NB4 (cell line): ENCODE measurements at regions not wholly inside any gene's neighbourhood (a gene's known extent, or its start where the extent isn't known, plus 50 kb on each side); places are given as distances from the start of the nearest gene placed in this dataset.

ENCODE experiments used
- DNase-seq: peaks from one replicate; pipeline ENCODE4 v3.0.0; 2010; ENCODE audit warnings: low read depth
- H3K4me3 ChIP-seq: one replicate; pipeline ENCODE4 v1.5.1; 2011; ENCODE audit warnings: mild to moderate bottlenecking, low read depth, low read length, moderate library complexity
- MAX ChIP-seq: IDR thresholded peaks from 2 replicates; pipeline ENCODE4 v1.6.1; 2011; ENCODE audit warnings: low read depth, low read length
- MYC ChIP-seq: IDR thresholded peaks from 2 replicates; pipeline ENCODE4 v1.6.1; 2011; ENCODE audit warnings: low read depth, low read length
- POLR2A ChIP-seq: IDR thresholded peaks from 2 replicates; pipeline ENCODE4 v1.6.1; 2011; ENCODE audit warnings: mild to moderate bottlenecking; ENCODE audit not compliant: insufficient read length; ENCODE audit errors: extremely low read depth
- TF ChIP-seq, protein P1 (sequence below): IDR thresholded peaks from one replicate; pipeline ENCODE4 v1.5.1; 2012; ENCODE audit warnings: low read depth, low read length

DNA sequence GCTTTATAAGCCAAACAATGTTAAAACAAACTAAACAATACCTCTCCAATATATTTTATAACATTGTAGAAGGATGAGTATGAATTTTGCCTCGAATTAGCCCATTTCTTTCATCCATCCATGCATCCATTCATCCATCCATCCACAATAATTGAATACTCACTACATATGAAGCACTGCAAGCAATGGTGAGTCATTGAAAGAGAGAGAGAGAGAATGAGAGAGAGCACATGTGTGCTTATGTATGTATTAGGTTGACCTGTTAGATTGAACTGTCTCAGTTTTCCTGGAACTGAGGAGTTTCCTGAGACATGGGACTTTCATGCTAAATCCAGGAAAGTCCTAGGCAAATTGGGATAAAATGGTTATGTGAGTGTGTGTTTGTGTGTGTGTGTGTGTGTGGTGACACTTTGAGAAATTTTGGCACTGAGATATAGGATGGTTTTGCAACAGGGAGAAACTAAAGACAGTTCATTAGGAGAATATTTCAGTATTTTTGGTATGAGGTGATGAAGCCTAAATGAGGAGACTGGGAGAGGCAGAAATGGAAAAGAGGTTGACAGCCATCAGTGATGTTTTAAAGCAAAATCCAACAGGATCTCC lies 98.4 kb downstream of the C12orf75 start:
- no peak for DNase-seq
- H3K4me3 ChIP-seq = no peak overlapping the region
- TF ChIP-seq POLR2A (no peak), MYC (no peak), MAX (no peak)
- TF ChIP-seq, protein P1, sequence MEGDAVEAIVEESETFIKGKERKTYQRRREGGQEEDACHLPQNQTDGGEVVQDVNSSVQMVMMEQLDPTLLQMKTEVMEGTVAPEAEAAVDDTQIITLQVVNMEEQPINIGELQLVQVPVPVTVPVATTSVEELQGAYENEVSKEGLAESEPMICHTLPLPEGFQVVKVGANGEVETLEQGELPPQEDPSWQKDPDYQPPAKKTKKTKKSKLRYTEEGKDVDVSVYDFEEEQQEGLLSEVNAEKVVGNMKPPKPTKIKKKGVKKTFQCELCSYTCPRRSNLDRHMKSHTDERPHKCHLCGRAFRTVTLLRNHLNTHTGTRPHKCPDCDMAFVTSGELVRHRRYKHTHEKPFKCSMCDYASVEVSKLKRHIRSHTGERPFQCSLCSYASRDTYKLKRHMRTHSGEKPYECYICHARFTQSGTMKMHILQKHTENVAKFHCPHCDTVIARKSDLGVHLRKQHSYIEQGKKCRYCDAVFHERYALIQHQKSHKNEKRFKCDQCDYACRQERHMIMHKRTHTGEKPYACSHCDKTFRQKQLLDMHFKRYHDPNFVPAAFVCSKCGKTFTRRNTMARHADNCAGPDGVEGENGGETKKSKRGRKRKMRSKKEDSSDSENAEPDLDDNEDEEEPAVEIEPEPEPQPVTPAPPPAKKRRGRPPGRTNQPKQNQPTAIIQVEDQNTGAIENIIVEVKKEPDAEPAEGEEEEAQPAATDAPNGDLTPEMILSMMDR = no peak

DNA sequence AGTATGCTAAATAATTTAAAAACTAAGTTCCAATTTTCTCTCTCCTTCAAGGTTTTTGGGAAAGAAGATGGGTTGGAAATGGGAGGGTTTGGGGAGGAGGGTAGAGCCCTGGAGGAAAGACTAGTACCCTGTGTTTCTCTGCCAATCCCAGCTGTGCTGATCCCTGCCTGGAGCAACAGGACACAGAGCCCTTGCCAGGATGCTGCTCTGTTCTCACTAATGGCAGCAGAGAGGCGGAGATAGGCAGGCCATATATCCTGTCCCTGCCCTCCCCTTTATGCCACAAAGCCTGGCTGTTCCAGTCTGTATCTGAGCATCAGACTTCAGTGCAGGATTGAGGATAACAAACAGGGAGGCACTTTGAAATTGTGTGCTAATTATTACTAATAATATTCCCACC lies 99.0 kb downstream of the C12orf75 start:
- DNase-seq = no peak
- H3K4me3 ChIP-seq = no peak overlapping the region
- TF ChIP-seq POLR2A = no peak
- no peak for TF ChIP-seq MYC
- TF ChIP-seq, protein P1 = no peak
- TF ChIP-seq MAX = no peak

DNA sequence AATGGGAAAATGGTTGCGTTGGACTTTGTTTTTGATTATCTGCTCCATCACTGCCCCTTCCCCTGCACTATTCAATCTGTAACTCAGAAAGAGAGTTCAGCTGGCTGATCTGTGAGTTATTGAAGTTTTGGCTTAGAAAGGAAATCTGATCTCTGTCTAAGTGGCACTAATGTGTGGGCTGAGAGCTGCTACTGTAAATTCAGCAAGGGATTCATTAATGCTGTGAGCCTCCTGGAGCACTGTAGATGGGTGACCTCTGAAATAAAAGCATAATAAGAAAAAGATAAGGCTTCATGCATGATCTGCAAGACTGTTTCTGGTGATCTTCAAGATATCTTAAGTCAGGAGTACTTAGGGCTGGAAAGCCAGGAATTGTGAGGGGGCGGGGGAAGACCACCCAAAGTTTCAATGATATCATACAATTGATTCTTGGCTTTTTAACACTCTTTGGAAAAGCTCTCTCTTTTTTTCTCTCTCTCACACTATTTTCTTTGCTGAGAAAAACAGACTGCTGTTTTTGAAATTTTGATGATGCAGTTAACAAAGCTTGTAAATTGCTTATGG lies 101.1 kb downstream of the C12orf75 start:
- no peak for TF ChIP-seq POLR2A
- no peak for TF ChIP-seq MAX
- TF ChIP-seq, protein P1 = no peak
- no peak for TF ChIP-seq MYC
- no peak overlapping the region for H3K4me3 ChIP-seq
- DNase-seq = no peak

GRCh38 chr12:105433804-105434203 lies 103.3 kb downstream of the C12orf75 start:
- DNase-seq = no peak
- H3K4me3 ChIP-seq = no peak overlapping the region
- TF ChIP-seq POLR2A (no peak), MYC (no peak), MAX (no peak)
- TF ChIP-seq, protein P1 = no peak

DNA sequence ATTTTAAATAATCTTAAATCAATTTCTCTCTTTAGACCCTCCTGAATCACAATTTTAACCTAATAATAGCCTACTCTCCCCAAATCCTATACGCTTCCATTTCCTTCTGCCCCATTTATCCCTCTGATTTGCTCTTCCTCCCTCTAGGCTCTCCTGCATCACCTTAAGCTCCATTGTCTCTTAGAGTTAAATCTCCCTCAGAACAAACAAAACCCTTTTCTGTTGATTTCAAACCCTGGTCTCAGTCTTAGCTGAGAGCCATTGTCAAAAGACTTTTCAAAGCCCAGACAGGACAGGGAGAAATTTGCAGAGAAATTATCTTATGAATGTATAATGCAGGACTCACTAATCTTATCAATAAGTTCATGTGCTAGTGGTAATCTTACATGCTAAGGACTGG lies 106.1 kb downstream of the C12orf75 start:
- DNase-seq = no peak
- no peak overlapping the region for H3K4me3 ChIP-seq
- TF ChIP-seq MAX (no peak), MYC (no peak), POLR2A (no peak)
- TF ChIP-seq, protein P1 = no peak
